H1 (cell line): ENCODE measurements at regions not wholly inside any gene's neighbourhood (a gene's known extent, or its start where the extent isn't known, plus 50 kb on each side); places are given as distances from the start of the nearest gene placed in this dataset.

Experiments used
- FOSL1 ChIP-seq: IDR thresholded peaks from 2 replicates; pipeline ENCODE4 v1.6.1; 2011; ENCODE audit warnings: mild to moderate bottlenecking, low read depth, low read length, moderate library complexity; ENCODE audit not compliant: insufficient read depth
- KDM5A ChIP-seq: fragments of 200-600 bp; IDR thresholded peaks from 2 replicates; pipeline ENCODE4 v1.7.1; 2012; ENCODE audit warnings: mild to moderate bottlenecking, low read length, inconsistent platforms, mixed read lengths
- MAFK ChIP-seq: IDR thresholded peaks from 2 replicates; pipeline ENCODE4 v1.6.1; 2012; ENCODE audit warnings: low read depth, mild to moderate bottlenecking, improper control_type of control experiment, low read length
- PHF8 ChIP-seq: fragments of 200-600 bp; sonication (generic); conservative IDR thresholded peaks from 2 replicates; pipeline ENCODE4 v1.7.1; 2012; ENCODE audit warnings: low read depth, mild to moderate bottlenecking, inconsistent platforms, low read length, moderate library complexity
- POLR2A ChIP-seq, 2 experiments: IDR thresholded peaks; 1 replicate in 1 of 2; 2 replicates in 1 of 2; pipeline ENCODE4 v1.6.1; 2011; ENCODE audit warnings: low read depth in 2 of 2, low read length in 2 of 2, mild to moderate bottlenecking in 2 of 2; ENCODE audit errors: control extremely low read depth in 1 of 2
- POLR2AphosphoS5 ChIP-seq: IDR thresholded peaks from 2 replicates; pipeline ENCODE4 v1.6.1; 2011; ENCODE audit warnings: low read depth, low read length
- SIX5 ChIP-seq: IDR thresholded peaks from 2 replicates; pipeline ENCODE4 v1.6.1; 2011; ENCODE audit warnings: mild to moderate bottlenecking, low read depth, low read length
- TF ChIP-seq, protein P1 (sequence below): IDR thresholded peaks from 2 replicates; pipeline ENCODE4 v1.6.1; 2011; ENCODE audit warnings: low read depth, mild to moderate bottlenecking, low read length; ENCODE audit not compliant: insufficient read depth
- TF ChIP-seq, protein P2 (sequence below): IDR thresholded peaks from 2 replicates; pipeline ENCODE4 v1.6.1; 2012; ENCODE audit warnings: inconsistent platforms
- TF ChIP-seq, protein P3 (sequence below): IDR thresholded peaks from 2 replicates; pipeline ENCODE4 v1.6.1; 2011; ENCODE audit warnings: low read length, improper control_type of control experiment
- TF ChIP-seq, protein P4 (sequence below), 3 experiments: IDR thresholded peaks; 1 replicate in 2 of 3; 2 replicates in 1 of 3; pipeline versions ENCODE4 v1.5.1 to v1.6.1; 2011; ENCODE audit warnings: low read length in 3 of 3, mild to moderate bottlenecking in 3 of 3, inconsistent platforms in 2 of 3, low read depth in 1 of 3, moderate library complexity in 1 of 3; ENCODE audit not compliant: insufficient read depth in 1 of 3; ENCODE audit errors: control extremely low read depth in 1 of 3

DNA sequence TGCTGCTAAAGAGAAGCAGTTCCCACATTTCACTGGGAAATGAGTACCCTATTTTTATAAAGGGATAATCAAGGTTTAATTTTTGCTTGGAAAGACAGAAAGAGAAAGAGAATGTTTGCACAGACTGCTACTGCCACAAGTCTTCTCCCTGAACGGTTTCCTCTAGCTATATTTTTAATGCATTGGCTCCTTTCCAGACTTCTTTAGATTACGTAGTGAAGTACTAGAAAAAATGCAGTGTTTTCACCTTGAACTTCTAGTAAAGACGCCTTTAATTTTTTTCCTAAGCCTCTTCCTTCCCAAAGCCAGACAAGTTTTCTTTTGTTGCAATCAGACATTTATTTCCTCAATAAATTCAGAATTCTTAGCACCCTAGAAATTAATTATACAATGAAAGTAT, 248.3 kb upstream of the CCDC54 start:
- TF ChIP-seq, protein P1, sequence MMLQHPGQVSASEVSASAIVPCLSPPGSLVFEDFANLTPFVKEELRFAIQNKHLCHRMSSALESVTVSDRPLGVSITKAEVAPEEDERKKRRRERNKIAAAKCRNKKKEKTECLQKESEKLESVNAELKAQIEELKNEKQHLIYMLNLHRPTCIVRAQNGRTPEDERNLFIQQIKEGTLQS = no peak
- TF ChIP-seq POLR2AphosphoS5 (no peak), FOSL1 (no peak), MAFK (no peak), POLR2A (IDR thresholded peaks at IDR 0.05; ENCODE audit: control extremely low read depth in 1 of 2, low read depth in 2 of 2, low read length in 2 of 2) (no peak), PHF8 (no peak), SIX5 (no peak), KDM5A (no peak)
- TF ChIP-seq, protein P2, sequence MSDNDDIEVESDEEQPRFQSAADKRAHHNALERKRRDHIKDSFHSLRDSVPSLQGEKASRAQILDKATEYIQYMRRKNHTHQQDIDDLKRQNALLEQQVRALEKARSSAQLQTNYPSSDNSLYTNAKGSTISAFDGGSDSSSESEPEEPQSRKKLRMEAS = no peak
- TF ChIP-seq, protein P3, sequence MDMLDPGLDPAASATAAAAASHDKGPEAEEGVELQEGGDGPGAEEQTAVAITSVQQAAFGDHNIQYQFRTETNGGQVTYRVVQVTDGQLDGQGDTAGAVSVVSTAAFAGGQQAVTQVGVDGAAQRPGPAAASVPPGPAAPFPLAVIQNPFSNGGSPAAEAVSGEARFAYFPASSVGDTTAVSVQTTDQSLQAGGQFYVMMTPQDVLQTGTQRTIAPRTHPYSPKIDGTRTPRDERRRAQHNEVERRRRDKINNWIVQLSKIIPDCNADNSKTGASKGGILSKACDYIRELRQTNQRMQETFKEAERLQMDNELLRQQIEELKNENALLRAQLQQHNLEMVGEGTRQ = no peak
- TF ChIP-seq, protein P4, sequence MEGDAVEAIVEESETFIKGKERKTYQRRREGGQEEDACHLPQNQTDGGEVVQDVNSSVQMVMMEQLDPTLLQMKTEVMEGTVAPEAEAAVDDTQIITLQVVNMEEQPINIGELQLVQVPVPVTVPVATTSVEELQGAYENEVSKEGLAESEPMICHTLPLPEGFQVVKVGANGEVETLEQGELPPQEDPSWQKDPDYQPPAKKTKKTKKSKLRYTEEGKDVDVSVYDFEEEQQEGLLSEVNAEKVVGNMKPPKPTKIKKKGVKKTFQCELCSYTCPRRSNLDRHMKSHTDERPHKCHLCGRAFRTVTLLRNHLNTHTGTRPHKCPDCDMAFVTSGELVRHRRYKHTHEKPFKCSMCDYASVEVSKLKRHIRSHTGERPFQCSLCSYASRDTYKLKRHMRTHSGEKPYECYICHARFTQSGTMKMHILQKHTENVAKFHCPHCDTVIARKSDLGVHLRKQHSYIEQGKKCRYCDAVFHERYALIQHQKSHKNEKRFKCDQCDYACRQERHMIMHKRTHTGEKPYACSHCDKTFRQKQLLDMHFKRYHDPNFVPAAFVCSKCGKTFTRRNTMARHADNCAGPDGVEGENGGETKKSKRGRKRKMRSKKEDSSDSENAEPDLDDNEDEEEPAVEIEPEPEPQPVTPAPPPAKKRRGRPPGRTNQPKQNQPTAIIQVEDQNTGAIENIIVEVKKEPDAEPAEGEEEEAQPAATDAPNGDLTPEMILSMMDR (IDR thresholded peaks at IDR 0.05; ENCODE audit: control extremely low read depth in 1 of 3, insufficient read depth in 1 of 3, low read depth in 1 of 3, low read length in 3 of 3) = no peak
